C4-2B (cell line): ENCODE measurements at regions not wholly inside any gene's neighbourhood (a gene's known extent, or its start where the extent isn't known, plus 50 kb on each side); places are given as distances from the start of the nearest gene placed in this dataset.

Experiments used
- ZFX ChIP-seq: fragments of 450-650 bp; IDR thresholded peaks from 2 replicates; pipeline ENCODE4 v1.6.1; 2017
- TF ChIP-seq, protein P1 (sequence below): fragments of 450-650 bp; conservative IDR thresholded peaks from 2 replicates; pipeline ENCODE4 v1.5.1; 2017; ENCODE audit warnings: mild to moderate bottlenecking

DNA sequence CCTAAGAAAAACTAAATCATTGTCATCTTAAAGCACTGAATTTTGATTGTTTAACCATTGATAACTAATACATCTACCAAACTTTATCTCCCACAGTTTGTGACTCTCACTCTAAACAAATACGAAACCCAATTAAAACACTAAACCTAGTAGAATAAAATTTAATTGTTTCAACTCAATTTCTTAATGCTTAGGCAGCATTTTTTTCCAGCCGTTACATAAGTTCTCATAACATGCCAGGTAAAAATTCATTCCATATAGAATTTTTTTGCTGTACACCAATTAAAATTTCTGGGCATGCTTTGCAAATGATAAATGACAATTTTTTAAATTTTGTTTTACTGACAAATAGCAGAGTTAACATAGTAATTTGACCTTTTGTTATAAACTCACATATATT, 658.2 kb upstream of the FLRT2 start:
- TF ChIP-seq, protein P1, sequence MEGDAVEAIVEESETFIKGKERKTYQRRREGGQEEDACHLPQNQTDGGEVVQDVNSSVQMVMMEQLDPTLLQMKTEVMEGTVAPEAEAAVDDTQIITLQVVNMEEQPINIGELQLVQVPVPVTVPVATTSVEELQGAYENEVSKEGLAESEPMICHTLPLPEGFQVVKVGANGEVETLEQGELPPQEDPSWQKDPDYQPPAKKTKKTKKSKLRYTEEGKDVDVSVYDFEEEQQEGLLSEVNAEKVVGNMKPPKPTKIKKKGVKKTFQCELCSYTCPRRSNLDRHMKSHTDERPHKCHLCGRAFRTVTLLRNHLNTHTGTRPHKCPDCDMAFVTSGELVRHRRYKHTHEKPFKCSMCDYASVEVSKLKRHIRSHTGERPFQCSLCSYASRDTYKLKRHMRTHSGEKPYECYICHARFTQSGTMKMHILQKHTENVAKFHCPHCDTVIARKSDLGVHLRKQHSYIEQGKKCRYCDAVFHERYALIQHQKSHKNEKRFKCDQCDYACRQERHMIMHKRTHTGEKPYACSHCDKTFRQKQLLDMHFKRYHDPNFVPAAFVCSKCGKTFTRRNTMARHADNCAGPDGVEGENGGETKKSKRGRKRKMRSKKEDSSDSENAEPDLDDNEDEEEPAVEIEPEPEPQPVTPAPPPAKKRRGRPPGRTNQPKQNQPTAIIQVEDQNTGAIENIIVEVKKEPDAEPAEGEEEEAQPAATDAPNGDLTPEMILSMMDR: no peak
- TF ChIP-seq ZFX: no peak
